Left ventricle myocardium superior (tissue), 1 donor: ENCODE measurements at regions not wholly inside any gene's neighbourhood (a gene's known extent, or its start where the extent isn't known, plus 50 kb on each side); places are given as distances from the start of the nearest gene placed in this dataset.

ENCODE experiments used
- ATAC-seq: fragments of 200-7000 bp; cut with Tn5 transposase; one replicate; pipeline ENCODE4 v1.9.1; 2020; ENCODE audit warnings: mild to moderate bottlenecking, moderate library complexity
- DNase-seq: peaks from one replicate; pipeline ENCODE4 v3.0.0-alpha.2; 2020
- intact Hi-C: fragments of 100-400 bp; cut with micrococcal nuclease; formaldehyde crosslinking; loops from one replicate; pipeline ENCODE4 v1.11.0; 2022
- donor health status: DM: no; HTN: yes; CAD: no; lungs with severe emphysema.

DNA sequence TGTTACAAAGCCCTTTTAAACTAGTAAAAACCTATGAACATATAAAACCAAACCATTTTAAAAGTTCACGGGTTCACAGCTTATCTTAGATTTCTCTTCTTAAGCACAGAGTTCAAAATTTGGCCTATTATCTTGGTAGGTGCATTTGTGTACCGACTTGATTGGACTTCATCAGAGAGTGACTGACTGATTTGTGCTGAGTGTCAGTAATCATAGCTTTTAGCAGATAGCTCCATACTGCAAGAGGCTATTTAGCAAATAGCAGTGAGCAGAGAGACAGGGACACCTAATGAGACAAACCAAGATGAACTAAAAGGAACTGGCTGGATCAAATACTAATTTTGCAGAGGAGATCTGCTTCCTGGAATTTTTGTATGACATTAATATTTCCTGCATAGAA is 274.5 kb downstream of the PRR16 start:
- no peak for ATAC-seq
- intact Hi-C loops: no loop called here
- no peak for DNase-seq

DNA sequence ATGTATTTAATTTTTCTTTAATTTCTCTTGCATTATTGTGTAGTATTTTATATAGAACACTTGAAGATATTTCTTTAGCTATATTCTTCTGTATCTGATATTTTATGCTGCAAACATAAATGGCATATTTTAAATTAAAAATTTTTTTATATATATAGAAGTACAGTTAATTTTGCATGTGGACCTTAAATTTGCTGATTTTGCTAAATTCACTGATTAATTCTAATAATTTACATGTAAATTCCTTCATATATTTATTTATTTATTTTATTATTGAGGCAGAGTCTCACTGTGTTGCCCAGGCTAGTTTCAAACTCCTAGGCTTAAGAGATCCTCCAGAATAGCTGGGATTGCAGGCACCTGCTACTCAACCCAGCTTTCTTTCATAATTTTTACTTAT is 276.9 kb downstream of the PRR16 start:
- intact Hi-C loops: no loop called here
- no peak for ATAC-seq

DNA sequence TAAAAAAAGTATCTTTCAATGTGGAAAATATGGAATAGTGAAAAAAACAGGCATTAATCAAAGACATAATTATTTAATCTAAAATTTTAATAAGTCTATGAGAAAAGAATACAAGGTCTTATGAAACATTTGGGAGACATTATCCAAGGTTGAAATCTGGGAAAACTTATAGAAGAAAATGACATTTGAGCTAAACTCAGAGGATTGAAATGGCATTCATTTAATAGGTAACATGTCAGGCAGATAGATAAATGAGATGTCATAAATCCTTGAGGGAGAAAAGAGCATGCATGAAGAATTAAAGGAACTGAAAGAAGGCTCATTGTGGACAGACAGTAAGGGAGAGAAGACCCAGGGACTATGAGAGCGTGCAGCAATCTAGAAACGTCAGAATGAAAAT is 284.4 kb downstream of the PRR16 start:
- intact Hi-C loops: no loop called here
- no peak for ATAC-seq
- DNase-seq: no peak

More for the DNA sequence above, 276.9 kb downstream of the PRR16 start:
- DNase-seq: no peak

DNA sequence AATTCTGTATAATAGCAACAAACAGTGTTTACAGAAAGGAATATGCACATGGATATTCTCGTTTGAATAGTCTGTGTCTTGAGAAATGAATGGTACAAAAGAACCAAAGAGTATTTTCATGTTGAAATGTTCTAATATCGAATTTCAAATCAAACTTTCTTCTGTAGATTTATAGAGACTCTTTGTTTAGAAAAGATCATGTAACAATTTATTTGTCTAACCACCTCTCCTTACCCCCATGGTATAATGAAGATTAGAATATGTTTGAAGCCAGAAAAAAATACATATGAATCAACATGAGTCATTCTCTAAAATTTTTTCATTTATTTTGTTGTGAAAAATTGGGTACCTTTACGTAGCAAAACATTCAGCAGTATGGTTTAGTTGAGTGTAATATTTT is 285.6 kb downstream of the PRR16 start:
- no peak for DNase-seq
- intact Hi-C loops: no loop called here
- no peak for ATAC-seq

- DNase-seq (no peak), ATAC-seq (no peak)
- intact Hi-C loops: no loop called here
Observed at GRCh38 chr5:120759587-120759986, 295.5 kb downstream of the PRR16 start.

DNA sequence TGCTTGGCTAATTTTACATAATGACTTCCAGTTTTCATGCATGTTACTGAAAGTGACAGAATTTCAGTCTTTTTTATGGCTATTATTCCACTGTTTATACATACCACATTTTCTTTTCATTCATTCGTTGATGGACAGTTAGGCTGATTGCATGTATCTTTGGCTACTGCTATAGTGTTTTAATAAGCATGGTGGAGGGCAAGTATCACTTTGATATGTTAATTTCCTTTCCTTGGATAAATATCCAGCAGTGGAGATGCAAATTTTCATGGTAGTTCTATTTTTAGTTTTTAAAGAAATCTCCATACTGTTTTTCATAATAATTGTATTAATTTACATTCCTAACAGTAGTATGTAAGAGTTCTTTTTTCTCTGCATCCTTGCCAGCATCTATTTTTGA is 297.9 kb downstream of the PRR16 start:
- intact Hi-C loops: no loop called here
- ATAC-seq (no peak), DNase-seq (no peak)

- ATAC-seq (peak; percentile 38), DNase-seq (no peak)
- intact Hi-C loops: no loop called here
Observed at GRCh38 chr5:120765189-120765588, 301.1 kb downstream of the PRR16 start.

GRCh38 chr5:120767178-120767820 is 303.2 kb downstream of the PRR16 start:
- ATAC-seq: no peak
- DNase-seq: no peak
- intact Hi-C loops: no loop called here

DNA sequence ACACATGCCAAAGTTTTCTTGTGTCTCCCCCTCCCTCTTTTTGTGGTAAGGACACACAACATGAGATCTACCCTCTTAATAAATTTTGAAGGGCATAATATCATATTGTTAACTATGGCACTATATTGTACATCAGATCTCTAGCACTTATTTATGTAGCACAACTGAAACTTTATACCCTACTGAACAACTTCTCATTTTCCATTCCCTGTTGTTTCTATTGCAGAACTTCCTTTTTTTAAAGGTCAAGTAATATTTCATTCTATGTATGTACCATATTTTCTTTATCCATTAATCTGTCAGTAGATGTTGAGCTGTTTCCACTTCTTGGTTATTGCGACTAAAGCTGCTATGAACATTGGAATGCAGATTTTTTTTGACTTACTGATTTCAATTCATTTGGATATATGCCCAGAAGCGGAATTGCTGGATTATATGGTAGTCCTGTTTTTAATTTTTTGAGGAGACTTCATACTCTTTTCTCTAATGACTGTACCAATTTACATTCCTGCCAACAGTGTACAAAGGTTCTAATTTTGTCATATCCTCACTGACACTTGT is 305.3 kb downstream of the PRR16 start:
- ATAC-seq (no peak), DNase-seq (no peak)
- intact Hi-C loops: no loop called here

DNA sequence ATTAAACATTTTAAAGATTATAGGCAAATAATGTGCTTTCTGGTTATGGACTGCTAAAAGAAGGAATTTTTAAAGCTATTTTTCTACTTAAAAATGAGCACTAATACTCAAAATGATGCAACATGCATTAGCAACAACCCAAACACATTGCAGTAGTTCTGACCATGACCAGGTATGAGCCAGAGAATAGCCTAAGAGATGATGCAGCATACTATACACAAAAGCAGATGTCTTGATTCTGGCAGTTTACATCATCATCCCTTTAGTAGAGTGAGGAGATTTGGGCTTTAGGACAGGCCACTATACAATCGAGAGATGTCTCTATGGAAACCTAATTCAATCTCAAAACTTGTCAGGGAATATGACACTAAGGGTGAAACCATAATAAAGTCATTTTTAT is 307.1 kb downstream of the PRR16 start:
- intact Hi-C loops: no loop called here
- DNase-seq: no peak
- no peak for ATAC-seq

DNA sequence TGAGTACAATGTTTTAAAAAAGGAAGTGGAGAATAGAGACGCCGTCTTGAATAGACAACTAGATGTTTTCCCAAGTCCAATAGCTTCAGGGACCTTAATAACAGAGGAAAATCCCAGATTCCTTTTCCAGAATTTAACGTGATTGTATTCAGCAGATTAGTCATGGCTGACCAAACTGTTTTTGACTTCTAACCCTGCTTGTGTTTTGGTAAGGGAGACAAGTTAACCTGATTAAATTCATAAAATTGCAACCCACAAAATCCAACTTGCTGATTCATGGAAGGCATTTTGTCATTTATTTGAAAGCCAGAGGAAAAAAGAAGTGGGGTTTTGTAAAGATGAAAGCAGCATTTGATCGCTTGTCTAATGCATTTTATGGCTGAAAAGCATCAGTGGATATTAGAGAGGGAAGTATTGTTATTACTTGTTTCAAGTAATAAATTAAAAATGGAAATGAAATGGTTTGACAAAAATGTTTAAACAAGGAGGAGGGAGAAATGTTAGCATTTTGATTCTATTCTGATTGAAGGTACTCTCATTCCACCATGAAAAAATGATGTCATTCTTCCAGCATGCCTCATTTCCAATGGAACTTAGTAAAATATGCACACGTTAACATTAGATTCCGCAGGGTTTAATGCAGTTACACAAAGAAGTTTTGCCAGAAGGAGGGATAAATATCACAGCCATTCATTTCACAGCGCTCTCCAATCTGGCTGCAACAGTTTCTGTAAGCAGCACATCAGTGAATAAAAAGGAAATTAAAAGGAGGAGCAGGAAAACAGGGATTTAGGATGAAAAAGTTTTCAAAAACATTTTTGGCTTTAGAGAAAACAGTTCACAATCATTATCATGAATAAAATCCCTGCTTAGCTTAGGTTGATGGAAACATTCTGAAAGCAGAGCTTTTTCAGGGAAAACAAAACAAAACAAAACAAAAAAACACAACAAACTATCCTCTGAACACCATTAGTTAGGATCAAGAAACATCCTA is 314.7 kb downstream of the PRR16 start:
- intact Hi-C loops: no loop called here
- ATAC-seq (no peak), DNase-seq (no peak)

- intact Hi-C loops: no loop called here
- ATAC-seq (peak; percentile 42), DNase-seq (no peak)
Observed at GRCh38 chr5:120779674-120780073, 315.6 kb downstream of the PRR16 start.

- ATAC-seq (no peak), DNase-seq (no peak)
- intact Hi-C loops: no loop called here
Observed at GRCh38 chr5:120788481-120788880, 324.4 kb downstream of the PRR16 start.

- ATAC-seq: no peak
- intact Hi-C loops: no loop called here
Observed at GRCh38 chr5:120789918-120790317, 325.8 kb downstream of the PRR16 start.

DNA sequence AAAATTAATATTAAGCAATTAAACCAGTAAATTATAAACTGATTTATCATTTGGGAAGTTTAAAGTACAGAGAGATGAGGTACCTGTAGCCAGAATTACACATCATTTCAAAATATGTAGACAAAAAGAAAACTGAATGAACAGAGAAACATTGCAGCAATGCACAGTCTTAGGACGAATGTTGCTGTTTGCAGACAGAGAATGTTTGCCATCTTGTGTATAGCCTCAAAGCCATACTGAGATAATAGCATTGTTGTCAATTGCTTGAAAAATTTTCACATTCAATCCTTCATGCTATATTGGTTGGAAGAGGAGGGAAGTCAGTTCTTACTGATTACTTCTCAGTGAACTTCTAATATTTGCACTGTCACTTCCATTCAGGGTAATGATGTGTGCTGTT is 326.2 kb downstream of the PRR16 start:
- DNase-seq (no peak), ATAC-seq (no peak)
- intact Hi-C loops: no loop called here

More at GRCh38 chr5:120789918-120790317, 325.8 kb downstream of the PRR16 start:
- no peak for DNase-seq

DNA sequence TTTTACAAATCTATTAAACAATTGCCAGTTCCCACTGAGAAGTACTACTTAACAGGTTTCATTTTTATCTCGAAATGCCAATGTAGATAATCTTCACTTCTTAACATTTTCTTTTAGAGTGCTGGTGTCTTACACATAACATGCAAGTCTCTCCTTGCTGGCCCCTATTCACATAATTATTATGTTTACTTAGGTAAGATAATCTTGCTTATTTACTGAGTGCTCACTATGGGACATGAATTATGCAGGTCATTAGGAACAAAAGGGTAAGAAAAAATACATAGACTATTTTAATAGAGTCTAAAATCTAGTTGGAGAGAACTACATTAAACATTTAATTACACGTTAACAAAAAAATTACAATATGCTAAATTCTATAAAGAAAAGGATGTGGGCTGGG is 328.4 kb downstream of the PRR16 start:
- no peak for DNase-seq
- ATAC-seq: no peak
- intact Hi-C loops: no loop called here

DNA sequence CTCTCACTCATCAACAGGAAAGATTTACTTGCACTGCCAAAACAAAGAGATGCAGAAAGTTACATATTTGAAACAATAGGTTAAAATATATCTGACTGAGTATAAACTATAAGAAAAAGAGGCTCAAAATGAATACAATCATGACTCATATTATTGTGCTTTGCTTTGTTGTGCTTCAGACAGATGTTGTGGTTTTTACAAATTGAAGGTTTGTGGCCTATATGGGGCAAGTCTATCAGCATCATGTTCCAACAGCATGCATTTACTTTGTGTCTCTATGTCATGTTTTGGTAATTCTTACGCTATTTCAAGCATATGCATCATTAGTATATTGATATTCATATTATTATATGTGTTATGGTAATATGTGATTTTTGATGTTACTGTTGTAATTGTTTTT is 330.0 kb downstream of the PRR16 start:
- intact Hi-C loops: no loop called here
- ATAC-seq (no peak), DNase-seq (no peak)

GRCh38 chr5:120803282-120803681 is 339.2 kb downstream of the PRR16 start:
- DNase-seq (no peak), ATAC-seq (no peak)
- intact Hi-C loops: no loop called here

GRCh38 chr5:120805131-120805530 is 341.0 kb downstream of the PRR16 start:
- DNase-seq: no peak
- no peak for ATAC-seq
- intact Hi-C loops: loop anchor here (2.0 kb wide), 1 partner anchor 862 kb away; no protein-coding TSS in a partner anchor

DNA sequence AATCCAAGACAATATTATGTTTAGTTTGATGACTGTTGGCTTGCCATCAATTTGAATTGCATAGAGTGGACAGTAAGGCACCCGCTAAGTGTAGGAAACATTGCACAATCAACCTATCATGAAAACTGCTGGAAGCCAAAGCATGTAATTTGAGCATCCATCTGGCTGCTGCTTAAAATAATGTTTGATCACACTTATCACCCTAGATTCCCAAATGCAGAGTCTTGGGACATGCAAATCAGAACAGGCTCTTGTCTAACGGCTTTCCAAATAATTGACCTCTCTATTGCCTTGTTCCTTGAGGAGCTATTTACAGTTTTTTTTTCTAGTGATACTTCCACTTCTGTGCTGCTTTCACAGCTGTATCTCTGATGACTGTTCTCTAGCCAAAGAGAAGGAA is 342.1 kb downstream of the PRR16 start:
- ATAC-seq (peak; percentile 45), DNase-seq (no peak)
- intact Hi-C loops: no loop called here
